Vagina (tissue), 2 donors: ENCODE measurements at regions not wholly inside any gene's neighbourhood (a gene's known extent, or its start where the extent isn't known, plus 50 kb on each side); places are given as distances from the start of the nearest gene placed in this dataset.

Experiments
- CTCF ChIP-seq, 3 experiments: fragments of 450-650 bp in 2 of 3; fragments of 200-600 bp in 1 of 3; sonication (generic) in 1 of 3; IDR thresholded peaks; one replicate each; pipeline ENCODE4 v1.5.1; 2017 to 2019; ENCODE audit warnings: antibody characterized with exemption in 3 of 3, mild to moderate bottlenecking in 2 of 3, moderate library complexity in 2 of 3
- POLR2A ChIP-seq, 2 donors: fragments of 450-650 bp; IDR thresholded peaks; one replicate each; pipeline ENCODE4 v1.6.1; 2017; ENCODE audit warnings: antibody characterized with exemption in 2 of 2, mild to moderate bottlenecking in 2 of 2, moderate library complexity in 2 of 2
- POLR2AphosphoS5 ChIP-seq, 2 donors: sonication (generic); formaldehyde crosslinking; IDR thresholded peaks; one replicate each; pipeline ENCODE4 v1.9.0; 2017; ENCODE audit warnings: antibody characterized with exemption in 2 of 2, mild to moderate bottlenecking in 2 of 2, low read depth in 1 of 2; ENCODE audit not compliant: insufficient read depth in 1 of 2

- TF ChIP-seq CTCF (IDR thresholded peaks at IDR 0.05): no peak
- no peak for TF ChIP-seq POLR2AphosphoS5 (IDR thresholded peaks at IDR 0.05; ENCODE audit: insufficient read depth in 1 of 2, low read depth in 1 of 2)
- TF ChIP-seq POLR2A (IDR thresholded peaks at IDR 0.05): no peak
These were observed 1662.0 kb downstream of the REEP3 start for GRCh38 chr10:65183236-65183635.
